ENCODE measurements at regions not wholly inside any gene's neighbourhood (a gene's known extent, or its start where the extent isn't known, plus 50 kb on each side); places are given as distances from the start of the nearest gene placed in this dataset.
"Not testable (repeated sequence)": the region's sequence is repeated elsewhere in the genome, so short reads cannot be mapped to it uniquely, and the experiment has no call there.

GRCh38 chr1:73500154-73500553 is 697.8 kb downstream of the LRRIQ3 start:
- no peak for DNase-seq (ENCODE audit: low read depth)

GRCh38 chr1:73499671-73500070 is 698.3 kb downstream of the LRRIQ3 start:
- DNase-seq (ENCODE audit: low read depth): no peak

- no peak for DNase-seq (ENCODE audit: low read depth)
Measured at GRCh38 chr1:73491621-73492020, 706.4 kb downstream of the LRRIQ3 start.

- DNase-seq (ENCODE audit: low read depth): no peak
Measured at GRCh38 chr1:73475316-73475870, 722.6 kb downstream of the LRRIQ3 start.

- DNase-seq (ENCODE audit: low read depth): no peak
Measured at GRCh38 chr1:73472810-73473209, 725.2 kb downstream of the LRRIQ3 start.

DNA sequence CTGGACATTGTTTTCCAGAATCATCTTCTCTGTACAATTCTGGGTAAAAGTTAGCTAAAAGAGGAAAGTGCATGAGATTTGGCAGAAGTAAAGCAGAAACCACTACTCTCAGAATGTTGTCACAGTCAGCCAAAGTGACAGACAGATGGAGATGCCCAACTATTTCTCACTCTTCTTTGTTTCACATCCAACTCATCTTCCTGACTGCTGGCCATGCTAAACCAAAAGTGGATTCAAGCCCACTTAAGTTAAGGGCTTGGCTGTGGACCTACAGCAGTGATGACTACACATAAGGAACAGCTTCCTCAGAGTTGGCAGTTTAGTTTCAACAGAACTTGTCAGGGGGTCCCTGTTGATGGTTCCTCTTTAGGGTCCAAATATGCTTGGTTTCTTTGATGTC is 730.2 kb downstream of the LRRIQ3 start:
- no peak for DNase-seq (ENCODE audit: low read depth)

DNA sequence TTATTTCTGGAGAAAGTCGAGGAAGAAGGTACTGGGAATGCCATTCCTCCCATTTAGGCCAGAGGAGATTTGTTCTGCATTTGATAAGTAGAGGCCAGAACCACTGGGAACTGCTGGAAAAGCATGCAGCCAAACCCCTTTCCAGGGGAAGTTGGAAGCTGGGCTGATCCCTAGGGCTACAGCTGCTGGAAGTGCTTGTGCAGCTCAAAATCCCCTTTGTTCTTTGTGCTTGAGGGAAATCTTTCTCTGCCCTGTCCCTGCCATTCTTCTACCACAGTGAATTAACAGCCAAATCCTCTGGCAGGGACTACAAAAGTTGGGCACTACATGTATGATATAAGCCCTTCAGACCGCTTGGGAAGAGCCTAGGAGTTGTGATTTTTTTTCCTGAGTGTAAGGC is 734.1 kb downstream of the LRRIQ3 start:
- DNase-seq (ENCODE audit: low read depth): no peak

DNA sequence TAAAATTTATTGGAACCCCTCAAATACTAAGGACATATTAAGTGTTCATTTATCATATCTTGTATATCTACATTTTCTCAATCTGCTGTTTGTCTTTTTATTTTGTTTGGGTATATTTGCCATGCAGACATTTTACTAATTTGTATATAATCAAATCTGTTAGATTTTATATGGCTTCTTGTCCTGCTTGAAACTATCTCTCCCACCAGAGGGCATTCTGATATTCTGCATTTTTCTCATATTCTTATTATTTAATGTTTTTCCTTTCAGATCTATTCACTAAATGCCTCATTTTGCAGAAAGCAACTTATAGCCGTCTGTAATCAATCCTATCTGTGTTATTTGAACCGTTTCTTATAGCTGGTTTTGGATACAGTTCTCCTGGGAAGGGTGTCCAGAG is 745.5 kb downstream of the LRRIQ3 start:
- no peak for DNase-seq (ENCODE audit: low read depth)

- DNase-seq (ENCODE audit: low read depth): not testable (repeated sequence)
Measured at GRCh38 chr1:73450668-73451067, 747.3 kb downstream of the LRRIQ3 start.

GRCh38 chr1:73411479-73411878 is 786.5 kb downstream of the LRRIQ3 start:
- no peak for DNase-seq (ENCODE audit: low read depth)

- no peak for DNase-seq (ENCODE audit: low read depth)
Measured at GRCh38 chr1:73401666-73402065, 796.3 kb downstream of the LRRIQ3 start.

DNA sequence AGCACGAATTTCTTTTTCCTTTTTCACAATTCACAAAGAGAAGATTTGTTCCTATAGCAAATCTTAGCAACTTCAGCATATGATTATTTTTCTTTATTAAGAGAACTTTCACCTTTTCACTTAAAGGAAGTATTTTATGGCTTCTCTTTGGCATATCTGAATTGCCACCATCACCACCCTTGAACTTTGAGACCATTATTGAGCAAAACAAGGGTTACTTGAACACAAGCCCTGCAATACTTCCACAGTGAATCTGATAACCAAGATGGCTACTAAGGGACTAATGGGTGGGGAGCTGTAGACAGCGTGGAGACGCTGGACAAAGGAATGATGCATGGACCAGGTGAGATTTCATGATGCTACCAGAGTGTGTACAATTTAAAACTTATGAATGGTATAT is 815.0 kb downstream of the LRRIQ3 start:
- no peak for DNase-seq (ENCODE audit: low read depth)

DNA sequence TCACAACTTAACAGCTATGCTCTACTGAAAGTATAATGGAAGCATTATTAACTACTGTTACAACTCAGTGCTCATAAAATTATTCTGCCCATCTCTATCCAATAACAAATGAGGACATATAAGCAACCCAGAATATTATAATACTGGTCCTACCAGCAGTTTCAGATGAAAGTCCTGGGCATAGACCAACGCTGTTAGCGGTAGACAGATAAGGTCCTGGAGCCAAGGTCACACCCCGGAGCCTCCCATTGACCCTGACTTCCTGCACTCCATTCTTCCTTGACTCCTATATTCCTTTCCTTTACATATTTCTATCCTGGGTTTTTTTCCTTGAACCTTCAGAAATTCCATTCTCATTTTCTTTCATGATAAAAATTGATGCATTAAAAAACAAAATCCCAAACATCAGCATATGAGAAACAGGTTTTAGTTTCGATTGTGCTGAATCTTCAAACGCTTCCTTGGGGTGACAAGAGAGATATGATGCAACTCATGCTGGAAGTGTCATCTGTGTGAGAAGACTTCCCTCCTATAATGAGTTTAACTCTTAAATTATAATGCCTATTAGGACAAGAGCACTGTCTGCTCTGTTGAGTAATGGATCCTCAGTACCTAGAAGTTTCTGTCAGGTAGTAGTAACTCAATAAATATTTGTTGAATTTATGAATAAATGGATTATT is 831.1 kb downstream of the LRRIQ3 start:
- no peak for DNase-seq (ENCODE audit: low read depth)

DNA sequence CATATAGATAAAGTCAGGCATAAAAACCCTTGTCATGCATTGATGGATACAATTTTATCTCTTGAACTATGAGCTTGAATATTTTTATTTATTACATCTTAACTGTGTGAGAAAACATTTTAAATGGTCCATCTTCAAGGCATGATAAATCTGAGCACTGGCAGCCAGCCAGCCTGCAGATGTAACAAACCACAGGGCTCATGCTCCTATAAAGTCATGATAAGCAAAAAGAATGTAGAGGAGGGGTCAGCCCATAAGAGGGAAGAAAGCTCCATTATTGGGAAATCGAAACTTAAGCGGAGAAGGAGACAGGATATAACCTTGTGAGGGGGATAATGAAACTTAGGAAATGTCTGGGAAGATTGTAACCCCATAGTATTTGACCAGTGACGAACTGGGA is 839.0 kb downstream of the LRRIQ3 start:
- DNase-seq (ENCODE audit: low read depth): no peak

DNA sequence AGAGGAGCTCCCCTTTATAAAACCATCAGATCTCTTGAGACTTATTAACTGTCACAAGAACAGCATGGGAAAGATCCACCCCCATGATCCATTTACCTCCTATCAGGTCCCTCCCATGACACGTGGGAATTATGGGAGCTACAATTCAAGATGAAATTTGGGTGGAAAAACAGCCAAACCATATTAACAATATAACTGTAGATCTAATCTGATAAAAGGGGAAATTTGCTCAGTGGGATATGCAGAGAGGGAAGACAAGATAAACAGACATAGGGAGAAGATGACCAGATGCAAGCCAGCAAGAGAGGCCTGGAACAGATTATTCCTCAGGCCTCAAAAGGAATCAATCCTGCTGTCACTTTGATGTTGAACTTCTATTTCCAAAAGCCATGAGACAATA is 841.5 kb downstream of the LRRIQ3 start:
- DNase-seq (ENCODE audit: low read depth): no peak

DNA sequence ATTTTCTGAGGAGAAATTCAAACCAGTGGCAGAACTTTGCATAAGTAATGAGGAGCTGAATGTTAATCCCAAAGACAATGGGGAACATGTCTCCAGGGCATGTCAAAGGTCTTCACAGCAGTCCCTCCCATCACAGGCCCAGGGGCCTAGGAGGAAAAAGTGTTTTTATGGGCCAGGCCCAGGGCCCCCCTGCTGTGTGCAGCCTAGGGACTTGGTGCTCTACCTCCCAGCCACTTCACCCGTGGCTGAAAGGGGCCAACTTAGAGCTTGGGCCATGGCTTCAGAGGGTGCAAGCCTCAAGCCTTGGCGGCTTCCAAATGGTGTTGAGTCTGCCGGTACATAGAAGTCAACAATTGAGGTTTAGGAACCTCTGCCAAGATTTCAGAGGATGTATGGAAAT is 854.0 kb downstream of the LRRIQ3 start:
- DNase-seq (ENCODE audit: low read depth): no peak

DNA sequence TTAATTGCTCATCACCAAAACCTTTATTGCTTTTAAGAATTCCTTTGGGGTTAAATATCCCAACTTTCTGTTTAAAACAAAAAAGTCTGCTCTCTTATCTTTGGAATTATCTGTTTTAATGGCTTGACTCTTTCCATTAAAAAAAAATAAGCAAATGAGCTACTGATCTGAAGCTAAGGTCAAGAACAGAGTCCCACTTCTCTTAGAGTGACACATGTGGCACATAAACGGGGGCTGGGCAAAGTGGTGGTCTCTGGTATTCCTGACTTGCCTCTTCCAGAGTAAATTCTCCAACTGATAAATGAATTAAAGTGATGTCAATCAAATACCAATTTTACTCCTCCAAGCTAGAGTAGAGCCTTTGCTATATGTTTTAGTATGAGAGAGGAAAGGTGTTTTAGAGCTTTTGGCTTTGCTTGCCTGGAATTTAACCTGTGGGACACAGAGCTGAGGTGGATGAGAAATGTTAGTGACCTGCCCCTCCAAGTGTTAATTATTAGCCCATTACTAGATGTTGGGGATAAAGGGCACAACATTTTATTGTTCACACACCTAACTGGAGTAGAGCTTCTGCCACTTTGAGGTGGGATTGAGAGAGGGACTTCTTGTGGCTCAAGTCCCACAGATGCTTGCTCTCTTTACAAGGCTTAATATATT is 864.0 kb downstream of the LRRIQ3 start:
- DNase-seq (ENCODE audit: low read depth): no peak

- DNase-seq (ENCODE audit: low read depth): no peak
Measured at GRCh38 chr1:73331726-73332125, 866.2 kb downstream of the LRRIQ3 start.

DNA sequence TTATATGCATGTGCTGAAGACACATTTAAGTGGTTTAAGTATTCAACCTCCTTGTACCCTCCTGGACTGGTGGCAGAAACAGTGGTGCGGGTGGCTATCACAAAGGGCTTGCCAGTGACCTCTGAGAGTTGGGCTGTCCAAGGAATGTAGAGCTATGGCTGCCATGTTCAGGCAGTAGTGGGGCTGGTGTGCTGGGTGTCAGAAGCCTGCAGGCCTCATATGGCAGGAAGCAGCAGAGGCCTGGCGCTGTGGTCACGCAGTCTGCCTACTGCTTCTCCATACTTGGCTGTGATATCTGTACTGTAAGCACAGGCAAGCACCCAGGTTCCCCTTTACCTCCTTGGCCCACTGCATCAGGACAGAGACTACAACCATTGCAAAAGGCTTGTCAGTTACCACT is 870.0 kb downstream of the LRRIQ3 start:
- no peak for DNase-seq (ENCODE audit: low read depth)

DNA sequence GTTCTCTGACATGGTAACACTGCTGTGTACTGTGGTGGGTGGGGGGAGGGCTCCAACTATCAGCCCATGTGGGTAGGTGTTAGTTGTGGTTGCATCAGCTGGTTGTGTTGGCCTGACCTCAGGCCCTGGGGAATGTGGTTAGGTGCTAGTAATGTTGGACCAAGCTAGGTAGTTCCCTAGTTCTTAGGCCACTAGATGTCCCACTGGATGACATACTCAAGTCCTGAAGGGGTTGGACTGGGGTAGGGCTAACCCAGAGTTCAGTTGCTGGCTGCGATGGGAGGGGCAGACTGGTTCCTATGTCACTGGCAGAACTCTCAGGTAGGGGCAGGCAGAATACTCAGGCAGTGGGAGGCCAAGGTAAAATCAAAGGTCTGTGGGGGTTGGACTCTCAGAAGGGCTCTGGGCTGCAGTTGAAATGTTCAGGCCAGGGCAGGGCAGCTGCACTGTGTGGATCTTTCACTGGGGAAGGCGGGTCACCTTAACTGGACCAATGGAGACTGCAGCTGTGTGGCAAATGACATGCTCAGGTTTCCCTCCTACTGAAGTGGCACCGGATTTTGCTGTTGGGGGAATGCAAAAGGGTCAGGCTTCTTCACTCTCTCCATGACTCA is 870.7 kb downstream of the LRRIQ3 start:
- no peak for DNase-seq (ENCODE audit: low read depth)

DNA sequence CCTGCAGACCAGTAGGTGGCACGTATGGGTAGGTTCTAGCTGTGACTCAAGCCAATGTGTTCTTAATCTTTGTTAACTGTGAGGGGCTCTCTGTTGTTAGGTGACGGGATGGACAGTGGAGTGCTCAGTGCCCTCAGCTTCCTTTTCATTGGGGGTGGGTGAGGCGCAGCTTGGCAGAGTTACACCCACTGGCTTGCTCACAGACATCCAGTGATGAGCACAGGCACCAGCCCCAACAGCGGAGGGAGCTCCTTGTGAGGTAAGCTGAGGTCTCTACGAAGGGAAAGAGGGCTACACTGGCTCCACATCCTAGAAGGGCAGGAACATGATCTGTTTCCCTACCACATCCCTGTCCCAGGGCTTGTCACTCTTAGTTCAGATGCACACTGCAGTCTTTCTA is 871.3 kb downstream of the LRRIQ3 start:
- no peak for DNase-seq (ENCODE audit: low read depth)

DNA sequence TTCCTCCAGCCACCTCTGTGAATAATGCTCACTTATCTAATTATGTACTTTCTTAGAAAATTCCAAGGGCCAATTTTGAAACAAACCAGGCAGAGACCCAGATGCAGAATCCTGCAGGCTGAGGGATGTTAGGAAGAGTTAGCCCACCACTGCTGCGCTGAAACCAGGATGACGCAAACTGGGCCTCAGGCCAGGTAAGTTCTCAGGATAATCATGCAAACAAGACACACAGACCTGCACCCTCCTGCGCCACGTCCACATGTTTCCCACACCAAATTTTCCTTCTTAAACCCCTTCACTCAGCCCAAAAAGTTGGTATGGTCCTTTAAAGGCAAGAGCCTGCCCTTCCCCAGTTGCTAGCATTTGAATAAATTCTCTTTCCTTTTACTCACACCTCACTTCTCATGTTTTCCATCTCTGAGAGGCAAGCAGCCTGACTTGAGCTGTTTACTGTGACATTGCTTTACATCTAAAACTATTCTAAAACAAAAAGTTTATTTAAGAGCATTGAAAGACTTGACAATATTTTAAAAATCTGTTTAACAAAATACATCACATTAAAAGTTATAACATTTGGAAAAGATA is 887.1 kb downstream of the LRRIQ3 start:
- DNase-seq (ENCODE audit: low read depth): no peak
